ENCODE measurements at regions not wholly inside any gene's neighbourhood (a gene's known extent, or its start where the extent isn't known, plus 50 kb on each side); places are given as distances from the start of the nearest gene placed in this dataset.

DNA sequence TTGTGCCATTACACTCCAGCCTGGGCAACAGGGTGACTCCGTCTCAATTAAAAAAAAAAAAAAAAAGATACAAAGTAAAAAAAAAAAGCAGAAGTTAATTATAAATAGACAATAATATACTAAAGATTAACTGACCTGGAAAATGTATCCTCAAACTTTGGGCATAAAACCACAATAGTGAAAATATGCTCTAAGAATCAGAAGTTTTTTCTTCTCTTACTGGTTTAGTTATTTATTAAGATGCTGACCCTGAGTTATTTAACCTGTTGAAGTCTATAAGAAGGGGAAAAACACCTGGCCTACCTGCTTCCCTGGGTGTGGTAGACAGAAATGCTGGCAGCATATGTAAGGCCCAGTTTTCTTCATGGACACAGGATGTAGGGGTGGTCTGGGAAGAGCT, 133.7 kb upstream of the MLIP start:
- TF ChIP-seq, protein P1, sequence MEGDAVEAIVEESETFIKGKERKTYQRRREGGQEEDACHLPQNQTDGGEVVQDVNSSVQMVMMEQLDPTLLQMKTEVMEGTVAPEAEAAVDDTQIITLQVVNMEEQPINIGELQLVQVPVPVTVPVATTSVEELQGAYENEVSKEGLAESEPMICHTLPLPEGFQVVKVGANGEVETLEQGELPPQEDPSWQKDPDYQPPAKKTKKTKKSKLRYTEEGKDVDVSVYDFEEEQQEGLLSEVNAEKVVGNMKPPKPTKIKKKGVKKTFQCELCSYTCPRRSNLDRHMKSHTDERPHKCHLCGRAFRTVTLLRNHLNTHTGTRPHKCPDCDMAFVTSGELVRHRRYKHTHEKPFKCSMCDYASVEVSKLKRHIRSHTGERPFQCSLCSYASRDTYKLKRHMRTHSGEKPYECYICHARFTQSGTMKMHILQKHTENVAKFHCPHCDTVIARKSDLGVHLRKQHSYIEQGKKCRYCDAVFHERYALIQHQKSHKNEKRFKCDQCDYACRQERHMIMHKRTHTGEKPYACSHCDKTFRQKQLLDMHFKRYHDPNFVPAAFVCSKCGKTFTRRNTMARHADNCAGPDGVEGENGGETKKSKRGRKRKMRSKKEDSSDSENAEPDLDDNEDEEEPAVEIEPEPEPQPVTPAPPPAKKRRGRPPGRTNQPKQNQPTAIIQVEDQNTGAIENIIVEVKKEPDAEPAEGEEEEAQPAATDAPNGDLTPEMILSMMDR (IDR thresholded peaks at IDR 0.05) = no peak
- TF ChIP-seq POLR2A (IDR thresholded peaks at IDR 0.05) (no peak), EP300 (IDR thresholded peaks at IDR 0.05; ENCODE audit: low read depth) (no peak), POLR2AphosphoS5 (IDR thresholded peaks at IDR 0.05) (no peak)
